ENCODE measurements at regions not wholly inside any gene's neighbourhood (a gene's known extent, or its start where the extent isn't known, plus 50 kb on each side); places are given as distances from the start of the nearest gene placed in this dataset.

DNA sequence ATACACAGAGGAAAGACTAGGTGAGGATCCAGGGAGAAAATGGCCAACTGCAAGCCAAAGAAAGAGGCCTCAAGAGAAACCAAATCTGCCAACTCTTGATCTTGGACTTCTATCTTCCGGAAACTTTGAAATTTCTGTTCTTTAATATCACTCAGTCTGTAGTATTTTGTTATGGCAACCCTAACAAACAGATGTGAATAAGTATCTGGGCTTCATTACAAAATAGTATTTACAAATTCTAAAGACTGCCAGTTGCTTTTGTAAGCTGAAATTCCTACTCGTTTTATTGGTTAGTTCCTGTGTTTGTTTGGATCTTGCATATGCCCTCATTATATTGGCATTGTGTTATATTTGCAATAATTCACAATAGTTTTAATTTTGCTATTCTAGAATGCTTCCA, 143.2 kb upstream of the USP15 start:
- DNase-seq (ENCODE audit: low read depth in 2 of 2), result no peak

DNA sequence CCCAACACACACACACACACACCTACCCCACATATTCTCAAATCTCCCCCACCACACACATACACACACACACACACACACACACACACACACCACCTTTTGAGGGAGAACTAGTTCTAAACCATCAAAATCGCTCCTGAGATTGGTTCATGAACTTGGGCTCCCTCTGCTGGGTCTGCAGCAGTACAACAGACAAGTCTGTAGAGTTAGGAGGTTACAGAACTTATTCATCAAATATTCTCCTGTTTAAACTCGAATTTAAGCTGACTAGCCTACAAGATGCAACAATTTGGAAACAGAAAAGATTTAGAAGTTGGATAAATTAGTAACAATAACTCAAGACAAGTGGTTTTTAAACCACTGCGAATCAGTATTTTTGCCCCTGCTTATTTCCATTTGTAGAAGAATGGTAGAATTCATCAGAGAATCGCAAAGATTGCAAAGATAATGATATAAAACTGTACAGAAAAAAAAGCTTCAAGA, 136.4 kb upstream of the USP15 start:
- DNase-seq (ENCODE audit: low read depth in 2 of 2), result peak in 1 of 2 donors; percentile 13

DNA sequence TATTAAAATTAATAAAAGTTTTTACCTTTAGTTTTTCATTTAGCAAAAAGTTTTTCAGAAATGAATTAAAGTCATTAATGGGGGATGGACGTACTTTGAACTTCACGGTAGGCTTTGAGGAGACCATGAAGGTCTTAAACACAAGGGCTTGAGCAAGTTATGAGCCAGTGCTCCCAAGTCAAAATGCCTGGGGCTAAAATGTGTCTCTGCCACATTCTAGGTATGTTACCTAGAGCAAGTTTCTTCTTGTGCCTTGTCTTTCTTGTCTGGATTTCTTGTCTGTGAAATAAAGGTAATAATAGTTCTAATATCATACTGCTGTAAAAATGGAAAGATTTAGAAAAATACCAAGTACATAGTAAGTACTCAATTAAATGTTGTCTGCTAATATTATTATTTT, 132.7 kb upstream of the USP15 start:
- no peak for DNase-seq (ENCODE audit: low read depth in 2 of 2)

DNA sequence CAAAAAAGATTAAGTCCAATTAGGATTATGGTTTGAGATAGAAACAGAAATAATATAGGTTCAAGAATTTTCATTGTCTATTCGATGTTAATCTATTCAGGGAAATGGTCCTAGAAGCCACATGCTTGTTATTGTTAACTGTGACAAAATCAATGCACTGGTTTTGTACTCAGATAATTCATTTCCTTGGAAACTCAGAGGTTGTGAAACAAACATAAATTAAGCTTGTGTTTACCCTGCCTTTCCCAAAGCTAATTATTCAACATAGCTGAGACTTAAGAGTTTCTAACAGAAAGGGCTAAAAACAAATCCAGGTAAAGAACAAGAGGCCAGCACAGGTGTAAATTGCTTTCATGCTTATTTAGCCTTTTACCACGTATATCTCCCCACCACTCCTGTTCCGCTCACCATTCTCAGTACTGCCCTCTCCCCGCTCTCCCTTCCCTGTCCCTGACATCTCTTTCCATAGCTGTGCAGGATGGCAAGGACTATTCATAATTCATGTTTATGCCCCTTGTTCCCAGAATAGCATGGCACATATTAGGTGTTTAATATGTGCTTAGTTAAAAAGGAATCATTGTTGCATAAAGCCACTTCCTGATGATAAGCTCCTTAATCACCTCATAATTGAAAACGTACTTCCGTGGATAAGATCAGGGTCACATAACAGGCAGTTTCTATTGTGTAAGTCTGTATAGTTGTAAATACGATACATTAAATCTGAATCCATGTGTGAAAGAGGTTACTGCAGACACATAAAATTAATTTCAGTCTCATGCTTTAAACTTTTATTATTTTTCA, 131.8 kb upstream of the USP15 start:
- DNase-seq (ENCODE audit: low read depth in 2 of 2), result no peak

DNA sequence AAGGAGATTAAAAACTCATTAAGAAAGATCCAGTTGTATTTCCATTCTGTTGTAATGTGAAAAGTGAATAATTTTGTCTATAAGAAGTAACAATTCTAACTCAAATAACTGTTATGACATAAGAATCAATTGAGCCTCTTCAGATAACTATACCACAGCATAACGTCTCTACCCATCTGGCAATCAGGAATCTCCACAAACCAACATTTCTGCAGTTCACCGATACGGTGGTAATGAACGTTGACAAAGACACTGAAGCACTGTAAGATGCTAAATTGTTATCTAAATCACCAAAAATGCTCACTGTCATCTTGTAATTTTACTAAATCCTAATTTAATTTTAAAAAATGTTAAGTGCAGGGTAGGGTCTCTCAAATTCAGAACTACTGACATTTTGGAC, 130.9 kb upstream of the USP15 start:
- DNase-seq (ENCODE audit: low read depth in 2 of 2), result no peak

DNA sequence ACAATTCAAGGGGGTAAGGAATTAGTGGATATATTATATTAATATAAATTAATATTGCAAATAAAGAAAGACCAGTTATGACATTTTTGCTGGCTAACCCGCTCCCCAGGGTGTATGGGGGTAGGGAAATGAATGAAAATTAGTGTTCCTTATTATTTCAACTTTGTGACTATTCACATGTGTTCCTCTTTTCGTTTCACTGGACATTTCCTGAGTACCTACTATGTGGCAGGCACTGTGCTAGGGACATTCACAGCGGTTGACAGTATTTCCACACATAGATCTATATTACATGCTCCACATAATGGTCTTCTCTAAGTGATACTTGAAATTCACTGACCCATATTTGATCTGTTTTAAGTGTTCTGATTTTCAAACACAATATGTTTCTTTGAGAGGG, 129.8 kb upstream of the USP15 start:
- no peak for DNase-seq (ENCODE audit: low read depth in 2 of 2)

DNA sequence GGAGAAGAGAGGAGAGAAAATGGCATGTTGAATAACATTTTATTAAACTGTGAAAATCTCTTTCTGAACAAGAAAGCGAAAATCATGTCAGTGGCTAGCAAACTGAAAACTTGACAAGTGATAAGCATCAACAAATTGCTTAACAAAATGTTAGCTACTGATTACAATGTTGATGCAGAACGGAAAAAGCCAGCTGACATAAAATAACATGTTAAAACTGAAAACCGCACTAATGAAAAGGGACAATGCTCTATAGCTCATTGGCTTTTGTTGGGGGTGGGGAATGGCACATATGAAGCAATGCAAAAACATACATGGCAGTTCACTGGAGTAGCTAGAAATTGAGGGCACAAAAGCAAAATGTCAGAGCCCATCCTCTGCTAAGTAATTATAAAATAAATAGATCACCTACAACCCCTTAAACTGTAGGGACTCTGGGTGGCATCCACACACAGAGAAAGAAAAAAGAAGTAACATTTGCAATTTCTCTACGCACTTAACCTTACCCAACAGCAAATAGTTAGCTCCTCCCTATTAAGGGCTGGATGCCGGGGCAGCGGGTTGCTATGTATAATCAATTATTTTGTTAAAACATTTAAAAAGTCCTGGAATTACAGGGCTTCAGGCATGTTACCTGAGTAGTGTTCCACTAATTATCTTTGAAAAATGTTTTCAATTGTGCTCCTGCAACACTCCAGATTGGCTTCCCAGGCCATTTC, 129.2 kb upstream of the USP15 start:
- no peak for DNase-seq (ENCODE audit: low read depth in 2 of 2)

DNA sequence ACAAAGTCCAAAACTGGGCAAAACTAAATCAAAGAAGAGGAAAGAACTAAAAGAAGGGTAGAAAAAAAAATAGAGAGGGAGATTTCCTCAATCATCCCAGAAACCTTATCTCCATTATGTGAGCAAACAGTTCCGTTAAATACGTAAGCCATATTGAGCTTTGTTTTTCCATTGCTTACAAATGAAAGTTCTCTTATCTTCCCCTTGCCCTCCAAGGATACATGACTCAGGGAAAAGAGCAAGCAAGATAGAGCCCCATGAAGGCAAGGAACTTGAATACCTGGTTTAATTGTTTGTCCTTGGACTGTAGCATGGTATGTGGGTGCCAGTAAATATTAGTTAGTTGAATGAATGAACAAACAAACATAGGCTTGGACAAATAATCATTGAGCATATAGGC, 126.8 kb upstream of the USP15 start:
- no peak for DNase-seq (ENCODE audit: low read depth in 2 of 2)

DNA sequence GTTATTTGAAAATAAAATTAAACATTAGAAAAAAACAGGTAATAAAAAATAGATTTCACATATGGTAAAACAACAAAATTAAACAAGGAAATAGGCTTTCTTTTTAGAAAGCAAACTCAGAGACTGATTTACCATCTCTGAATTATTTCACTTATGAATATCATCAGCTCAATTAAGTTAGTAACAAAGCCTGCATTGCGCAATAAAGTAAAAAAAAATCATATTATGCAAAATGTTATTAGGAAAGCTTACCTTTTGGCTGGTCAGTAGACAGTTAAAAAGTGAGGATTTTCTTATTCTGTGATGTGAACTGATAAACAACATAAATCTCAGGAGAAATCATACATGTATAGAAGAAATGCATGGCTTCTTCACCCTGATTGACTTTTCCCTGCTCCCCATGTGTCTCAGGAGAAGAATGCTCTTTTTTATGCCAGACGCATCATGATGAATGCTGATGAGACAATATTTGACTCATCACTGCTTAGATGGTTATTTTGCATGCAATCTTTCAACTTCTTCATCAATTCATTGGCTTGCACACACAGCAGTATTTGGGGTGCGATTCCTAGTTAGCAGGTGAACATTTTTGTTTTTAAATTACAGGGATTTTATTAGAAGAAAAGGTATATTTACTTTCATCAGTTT, 124.5 kb upstream of the USP15 start:
- DNase-seq (ENCODE audit: low read depth in 2 of 2), result no peak

DNA sequence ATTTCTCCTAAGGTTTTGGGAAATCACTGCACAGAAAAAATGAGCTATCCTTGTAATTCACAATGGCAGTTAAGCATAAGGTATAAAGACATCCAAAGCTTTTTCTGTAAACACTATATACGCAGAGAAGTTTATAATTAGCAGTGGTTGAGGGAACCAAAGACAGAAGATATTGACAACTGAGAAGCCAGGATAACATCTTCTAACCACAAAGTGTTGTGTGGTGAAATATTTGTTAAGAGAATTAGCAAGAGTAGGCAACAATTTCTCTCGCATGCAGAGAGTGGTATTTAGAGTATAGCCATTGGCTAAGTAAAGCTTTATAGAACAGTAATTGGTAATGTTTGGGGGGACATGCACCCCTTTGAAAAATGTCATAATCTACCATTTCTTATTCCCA, 123.7 kb upstream of the USP15 start:
- DNase-seq (ENCODE audit: low read depth in 2 of 2), result no peak

DNA sequence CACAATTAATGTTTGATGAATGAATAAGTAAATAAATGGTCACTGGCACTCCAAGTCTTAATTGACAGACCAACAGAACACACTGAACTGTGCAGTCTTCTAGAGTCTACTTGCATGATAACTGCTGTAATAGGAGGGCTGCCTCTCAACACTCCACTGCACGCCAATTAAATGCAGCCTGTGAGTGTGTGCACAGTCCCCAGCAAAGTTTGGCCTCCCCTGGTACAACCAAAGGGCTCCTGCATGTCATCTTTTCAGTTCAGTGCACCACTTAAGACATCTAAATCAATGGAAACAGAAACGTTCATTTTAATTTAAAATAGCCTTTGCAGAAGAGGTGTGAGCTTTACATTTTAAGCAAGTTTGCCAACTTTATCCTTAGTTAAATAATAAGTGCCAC, 121.7 kb upstream of the USP15 start:
- no peak for DNase-seq (ENCODE audit: low read depth in 2 of 2)

DNA sequence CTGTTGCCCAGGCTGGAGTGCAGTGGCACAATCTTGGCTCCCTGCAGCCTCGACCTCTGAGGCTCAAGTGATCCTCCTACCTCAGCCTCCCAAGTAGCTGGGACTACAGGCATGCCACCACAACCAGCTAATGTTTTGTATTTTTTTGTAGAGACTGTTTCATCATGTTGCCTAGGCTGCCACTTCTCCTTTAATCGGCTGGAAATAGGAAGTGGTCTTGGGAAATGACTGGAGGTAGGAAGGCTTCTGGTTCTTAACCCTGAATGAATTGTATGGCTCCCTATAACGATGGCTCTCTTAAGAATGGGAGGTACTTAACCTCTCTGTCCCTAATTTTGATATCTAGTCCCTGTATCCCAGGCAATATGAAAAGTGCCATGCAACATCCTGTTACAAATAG, 113.9 kb upstream of the USP15 start:
- DNase-seq (ENCODE audit: low read depth in 2 of 2), result no peak

DNA sequence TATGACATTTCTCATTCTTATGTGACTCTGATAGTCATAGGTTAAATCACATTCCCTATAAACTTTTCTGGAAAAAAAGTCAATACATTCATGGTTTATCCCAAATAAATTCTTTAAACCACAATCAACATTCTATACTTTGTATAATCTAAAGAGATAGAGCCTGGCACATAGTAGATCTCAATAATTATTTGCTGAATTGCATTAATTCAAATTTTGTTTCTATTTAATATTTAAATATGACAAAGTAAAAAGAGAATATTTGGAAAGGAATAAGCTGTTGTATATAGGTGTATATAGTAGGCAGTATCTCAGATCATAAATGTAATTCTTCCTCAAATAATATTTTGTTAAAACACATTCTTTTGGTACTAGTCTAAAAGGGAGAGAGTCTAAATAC, 102.2 kb upstream of the USP15 start:
- no peak for DNase-seq (ENCODE audit: low read depth in 2 of 2)

DNA sequence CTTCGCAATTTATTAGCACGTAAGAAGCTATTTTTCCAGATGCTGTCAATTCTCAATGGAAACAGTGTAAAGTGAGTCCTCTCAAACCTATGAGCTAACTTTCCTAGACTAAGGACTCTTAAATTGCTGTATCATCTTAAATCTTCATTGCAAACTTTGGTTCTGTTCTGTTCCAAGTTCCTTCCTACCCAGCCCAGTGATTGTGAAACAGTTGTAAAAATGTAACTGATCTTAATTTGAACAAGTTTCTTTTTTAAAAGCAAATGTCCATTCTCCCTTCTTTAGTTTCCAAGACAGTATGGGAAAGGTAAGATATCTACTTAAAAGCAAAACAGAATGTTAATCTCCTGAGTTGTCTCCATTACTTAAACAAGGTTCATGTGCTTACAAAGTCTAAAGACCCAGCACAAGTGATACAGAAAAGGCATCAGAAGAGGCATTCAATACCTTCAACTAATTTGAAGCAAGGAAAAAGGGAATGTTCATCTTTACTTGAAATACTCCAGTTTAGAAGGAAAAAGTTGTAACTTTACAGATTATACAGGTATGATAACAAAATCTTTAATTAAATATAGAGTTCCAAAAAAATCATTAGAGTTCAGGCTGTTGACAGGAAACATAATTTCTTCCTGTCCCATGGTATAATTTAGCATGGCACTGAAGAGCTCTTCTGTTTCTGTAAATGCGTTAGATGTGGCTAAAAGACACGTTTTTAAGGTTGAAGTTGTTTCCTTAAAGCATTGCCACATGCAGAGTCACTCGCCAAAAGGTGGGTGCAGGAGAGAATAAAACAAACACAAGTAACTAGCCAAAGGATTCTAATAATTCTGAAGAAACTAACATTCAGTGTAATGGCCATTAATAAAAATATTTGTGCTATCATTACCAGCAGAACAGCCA, 101.5 kb upstream of the USP15 start:
- DNase-seq (ENCODE audit: low read depth in 2 of 2), result no peak

DNA sequence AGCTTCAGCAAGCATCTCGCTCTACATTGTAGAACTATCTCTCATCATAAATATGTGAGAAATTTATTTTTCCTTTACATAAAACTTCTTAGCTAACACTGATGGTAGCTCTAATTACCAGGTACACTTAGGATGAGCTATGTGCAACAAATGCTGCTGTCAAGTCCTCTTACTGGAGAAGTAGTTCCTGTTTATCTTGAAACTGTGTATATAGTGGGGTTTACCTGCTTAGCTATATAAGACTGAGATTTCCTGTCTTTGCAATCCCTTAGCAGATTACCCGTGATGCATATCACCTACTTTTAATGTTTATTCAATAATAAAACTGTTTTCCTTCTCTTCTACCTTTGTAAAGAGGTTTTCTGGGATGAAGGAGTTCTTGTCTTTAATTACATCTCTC, 98.0 kb upstream of the USP15 start:
- DNase-seq (ENCODE audit: low read depth in 2 of 2), result no peak

DNA sequence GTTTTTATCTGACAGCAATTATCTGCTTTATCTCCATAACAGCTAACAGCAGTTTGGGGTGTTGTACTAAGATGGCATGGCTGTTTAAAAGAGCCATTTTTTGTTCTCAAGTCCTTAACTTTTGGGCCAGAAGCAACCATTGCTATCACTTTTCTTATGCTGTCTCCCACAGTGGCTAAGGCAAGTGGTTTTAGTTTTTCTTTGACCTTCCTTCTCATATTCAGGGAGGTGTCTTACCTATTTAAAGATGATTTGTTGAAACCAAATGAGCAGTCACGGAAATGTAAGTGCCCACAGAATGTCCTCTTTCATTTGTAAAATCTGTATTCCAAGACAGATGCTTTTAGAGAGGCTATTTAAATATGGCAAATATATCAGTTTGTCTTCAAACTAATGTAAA, 96.8 kb upstream of the USP15 start:
- no peak for DNase-seq (ENCODE audit: low read depth in 2 of 2)

DNA sequence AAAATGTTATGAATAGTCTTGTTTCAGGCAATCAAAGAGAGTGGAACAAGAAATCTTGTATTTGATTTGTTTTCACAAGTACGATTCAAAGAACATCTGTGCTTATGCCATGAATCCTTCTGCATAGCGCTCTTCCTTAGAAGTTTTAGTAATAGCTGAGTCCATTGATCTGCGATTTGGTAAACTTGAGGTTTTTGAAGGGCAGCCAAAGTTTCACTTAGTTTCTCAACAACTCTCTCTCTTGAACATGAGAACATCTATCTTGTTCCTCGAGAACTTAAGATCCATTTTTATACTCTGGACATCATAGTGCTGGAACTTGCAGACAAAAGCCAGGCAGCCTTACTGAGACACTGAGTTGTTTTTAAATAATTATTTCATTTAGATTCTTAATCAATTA, 96.2 kb upstream of the USP15 start:
- DNase-seq (ENCODE audit: low read depth in 2 of 2), result no peak

DNA sequence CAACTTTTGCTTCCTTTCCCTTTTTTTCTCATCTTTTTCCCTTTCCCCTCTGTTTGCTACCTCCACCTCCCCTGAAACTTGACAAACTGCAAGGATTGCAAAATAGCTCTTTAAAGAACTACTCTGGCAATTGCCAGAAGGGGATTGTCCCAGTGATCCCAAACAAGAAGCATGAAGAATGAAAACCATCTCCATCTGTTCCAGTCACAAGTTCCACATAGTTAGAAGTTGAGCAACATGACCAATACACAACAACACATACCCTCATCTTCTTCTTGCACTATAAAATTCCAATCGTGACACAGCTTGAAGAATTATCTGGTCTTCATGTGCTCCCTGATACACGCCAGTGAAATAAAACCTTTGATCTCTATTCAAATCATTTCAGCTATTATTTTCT, 93.7 kb upstream of the USP15 start:
- no peak for DNase-seq (ENCODE audit: low read depth in 2 of 2)

DNA sequence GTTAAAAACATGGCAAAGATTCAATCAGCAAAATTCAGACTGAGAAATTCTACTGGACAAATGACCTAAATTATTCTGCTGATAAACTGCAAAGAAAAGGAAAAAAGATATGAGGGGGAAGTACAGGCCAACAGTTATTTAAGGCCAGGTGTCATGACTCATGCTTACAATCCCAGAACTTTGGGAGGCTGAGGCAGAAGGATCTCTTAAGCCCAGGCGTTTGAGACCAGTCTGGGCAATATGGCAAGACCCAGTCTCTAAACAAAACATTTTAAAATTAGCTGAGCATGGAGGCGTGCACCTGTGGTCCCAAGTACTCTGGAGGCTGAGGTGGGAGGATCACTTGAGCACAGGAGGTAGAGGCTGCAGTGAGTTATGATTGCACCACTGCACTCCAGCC, 91.8 kb upstream of the USP15 start:
- DNase-seq (ENCODE audit: low read depth in 2 of 2), result no peak

DNA sequence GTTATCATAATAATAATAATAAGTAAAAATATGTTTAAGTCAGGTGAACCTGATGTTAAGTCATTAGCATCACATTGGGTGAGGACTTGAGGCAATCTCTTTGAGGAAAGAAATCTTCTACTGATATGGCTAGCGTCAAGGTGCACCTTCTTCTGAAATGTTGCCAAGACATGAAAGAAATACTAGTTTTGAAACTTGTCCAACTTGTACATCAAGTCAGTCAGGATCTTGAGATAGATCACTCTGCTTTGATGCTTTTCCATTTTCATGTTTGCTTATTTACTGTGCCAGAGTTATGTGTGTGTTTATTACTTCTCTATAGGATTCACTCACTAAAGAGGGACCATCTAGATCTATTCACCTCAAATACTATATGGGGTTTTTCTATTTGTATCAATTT, 90.0 kb upstream of the USP15 start:
- DNase-seq (ENCODE audit: low read depth in 2 of 2), result no peak

DNA sequence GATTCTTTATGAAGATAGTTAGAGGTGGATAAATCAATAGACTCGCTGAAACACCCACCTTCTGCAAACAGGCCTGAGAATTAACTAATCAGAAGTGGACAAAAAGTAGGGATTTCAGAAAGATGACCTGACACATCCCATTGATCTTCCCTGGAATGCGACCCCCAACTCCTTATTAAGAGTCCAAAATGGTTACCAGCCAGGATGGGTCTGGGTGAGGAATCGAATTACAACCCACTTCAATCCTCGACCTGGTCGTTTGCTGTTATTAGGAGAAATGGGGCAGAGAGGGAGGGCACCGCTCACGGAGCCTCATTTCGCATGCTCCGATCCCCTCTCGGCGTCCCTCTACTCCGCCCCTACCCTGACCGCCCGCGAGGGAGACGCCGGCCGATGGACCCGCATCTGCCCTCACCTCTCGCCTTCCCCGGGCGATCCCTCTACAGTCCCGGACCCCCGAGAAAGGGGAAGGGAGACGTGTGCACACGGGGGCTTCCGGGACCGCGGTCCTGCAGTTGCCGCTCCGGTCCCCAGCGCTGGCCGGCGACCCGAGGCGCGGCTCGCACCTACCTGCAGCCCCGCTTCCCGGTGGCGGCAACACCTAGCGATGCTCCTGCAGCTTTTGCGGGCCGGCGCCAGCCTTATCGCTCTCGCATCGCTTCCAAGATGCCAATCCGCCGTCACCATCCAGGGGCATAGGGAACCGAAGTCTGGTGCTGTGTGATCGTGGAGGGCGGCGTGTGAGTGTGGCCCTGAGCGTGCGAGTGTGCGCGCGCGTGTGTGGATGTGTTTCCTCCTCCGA, 69.3 kb upstream of the USP15 start:
- DNase-seq (ENCODE audit: low read depth in 2 of 2), result no peak

Data from stimulated activated CD4-positive, alpha-beta T cell treated with anti-CD3 and anti-CD28 coated beads, Interleukin-1b, Interleukin-23, amount 100 ng/mL, for 1 hour (primary cell).